Effector CD4-positive, alpha-beta T cell (primary cell): ENCODE measurements at regions not wholly inside any gene's neighbourhood (a gene's known extent, or its start where the extent isn't known, plus 50 kb on each side); places are given as distances from the start of the nearest gene placed in this dataset.
"Not testable (repeated sequence)": the region's sequence is repeated elsewhere in the genome, so short reads cannot be mapped to it uniquely, and the experiment has no call there.

ENCODE experiments used
- DNase-seq: peaks from one replicate; pipeline ENCODE4 v3.0.0-alpha.2; 2020

- no peak for DNase-seq
These were observed 89.8 kb upstream of the CCDC71L start for GRCh38 chr7:106750773-106751172.

DNA sequence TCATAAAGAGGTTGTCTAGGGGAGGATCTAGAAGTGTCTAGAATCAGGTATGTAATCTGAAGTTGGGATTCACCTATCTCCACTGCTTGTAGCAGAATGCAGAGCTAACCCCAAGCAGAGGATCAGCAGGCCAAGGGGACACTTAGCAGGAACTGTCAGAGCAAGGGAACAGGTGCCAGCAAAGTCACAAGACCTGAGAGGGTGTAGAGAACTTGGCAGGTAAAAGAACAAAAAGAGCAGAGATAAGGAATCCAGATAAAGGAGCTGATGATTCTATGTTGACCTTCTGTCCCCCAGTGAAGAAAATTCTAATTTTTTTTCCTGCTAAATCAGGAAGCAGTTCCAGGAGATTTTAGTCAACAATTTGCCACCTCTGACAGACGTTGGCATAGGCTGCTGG lies 91.4 kb upstream of the CCDC71L start:
- no peak for DNase-seq

DNA sequence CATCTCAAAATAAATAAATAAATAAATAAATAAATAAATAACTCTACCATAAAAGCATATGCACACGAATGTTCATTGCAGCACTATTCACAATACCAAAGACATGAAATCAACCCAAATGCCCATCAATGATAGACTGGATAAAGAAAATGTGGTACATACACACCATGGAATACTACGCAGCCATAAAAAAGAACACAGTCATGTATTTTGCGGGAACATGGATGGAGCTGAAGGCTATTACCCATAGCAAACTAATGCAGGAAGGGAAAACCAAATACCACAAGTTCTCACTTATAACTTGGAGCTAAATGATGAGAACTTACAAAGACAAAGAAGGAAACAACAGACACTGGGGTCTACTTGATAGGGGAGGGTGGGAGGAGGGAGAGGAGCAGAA lies 94.1 kb upstream of the CCDC71L start:
- DNase-seq, result not testable (repeated sequence)

- DNase-seq, result no peak
These were observed 94.7 kb upstream of the CCDC71L start for GRCh38 chr7:106755641-106756040.

DNA sequence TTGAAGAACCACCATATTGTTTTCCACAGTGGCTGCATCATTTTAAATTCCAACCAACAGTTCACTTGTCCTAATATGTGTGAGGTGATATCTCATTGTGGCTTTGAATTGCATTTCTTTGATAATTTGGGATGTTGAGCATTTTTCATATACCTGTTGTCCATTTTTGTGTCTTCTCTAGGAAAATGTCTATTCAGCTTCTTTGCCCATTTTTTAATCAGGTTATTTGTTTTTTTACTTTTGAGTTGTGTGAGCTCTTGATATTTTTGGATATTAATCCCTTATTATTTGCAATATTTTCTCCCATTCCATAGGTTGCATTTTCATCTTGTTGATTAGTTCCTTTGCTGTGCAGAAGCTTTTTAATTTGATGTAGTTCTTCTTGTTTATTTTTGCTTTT lies 95.1 kb upstream of the CCDC71L start:
- DNase-seq, result no peak

DNA sequence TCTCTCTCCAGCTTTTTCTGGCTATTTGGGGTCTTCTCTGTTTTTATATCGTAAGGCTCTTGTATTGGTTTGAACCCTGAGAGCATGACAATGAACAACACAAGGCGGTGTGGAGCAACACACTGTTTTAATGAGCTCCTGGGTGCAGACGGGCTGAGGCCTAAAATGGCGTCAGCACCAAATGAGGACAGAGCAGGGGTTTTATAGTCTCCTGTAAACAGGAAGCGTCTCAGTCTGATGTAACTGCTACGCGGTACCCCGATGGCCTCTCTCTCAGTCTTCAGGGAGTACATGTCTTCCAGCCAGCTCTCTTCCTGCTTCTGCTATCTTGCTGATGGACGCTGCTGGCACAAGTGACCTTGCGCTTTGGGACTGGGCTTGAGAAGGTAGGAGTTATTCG lies 95.9 kb upstream of the CCDC71L start:
- DNase-seq, result no peak

DNA sequence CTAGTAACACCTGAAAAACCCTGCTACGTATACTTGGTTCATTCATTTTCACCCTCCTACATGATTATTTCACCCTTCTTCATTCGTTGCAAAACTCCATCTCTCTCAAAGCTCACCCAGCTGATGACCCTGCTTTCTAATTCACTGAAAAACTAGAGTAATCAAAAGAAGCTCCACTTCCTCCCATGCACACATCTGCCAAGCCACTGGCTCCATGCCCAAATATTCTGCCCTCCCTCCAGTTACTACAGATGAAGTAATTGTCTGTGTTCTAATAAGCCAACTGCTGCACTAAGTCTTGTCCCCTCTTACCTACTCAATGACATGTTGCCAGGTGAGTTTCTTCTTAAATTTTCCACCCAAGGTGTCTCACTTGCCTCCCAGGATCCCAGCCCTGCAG lies 96.9 kb upstream of the CCDC71L start:
- no peak for DNase-seq

DNA sequence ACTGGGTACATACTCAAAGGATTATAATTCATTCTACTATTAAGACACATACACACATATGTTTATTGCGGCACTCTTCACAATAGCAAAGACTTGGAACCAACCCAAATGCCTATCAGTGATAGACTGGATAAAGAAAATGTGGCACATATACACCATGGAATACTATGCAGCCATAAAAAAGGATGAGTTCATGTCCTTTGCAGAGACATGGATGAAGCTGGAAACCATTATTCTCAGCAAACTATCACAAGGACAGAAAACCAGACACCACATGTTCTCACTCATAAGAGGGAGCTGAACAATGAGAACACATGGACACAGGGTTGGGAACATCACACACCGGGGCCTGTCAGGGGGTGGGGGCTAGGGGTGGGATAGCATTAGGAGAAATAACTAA lies 101.9 kb upstream of the CCDC71L start:
- not testable (repeated sequence) for DNase-seq

DNA sequence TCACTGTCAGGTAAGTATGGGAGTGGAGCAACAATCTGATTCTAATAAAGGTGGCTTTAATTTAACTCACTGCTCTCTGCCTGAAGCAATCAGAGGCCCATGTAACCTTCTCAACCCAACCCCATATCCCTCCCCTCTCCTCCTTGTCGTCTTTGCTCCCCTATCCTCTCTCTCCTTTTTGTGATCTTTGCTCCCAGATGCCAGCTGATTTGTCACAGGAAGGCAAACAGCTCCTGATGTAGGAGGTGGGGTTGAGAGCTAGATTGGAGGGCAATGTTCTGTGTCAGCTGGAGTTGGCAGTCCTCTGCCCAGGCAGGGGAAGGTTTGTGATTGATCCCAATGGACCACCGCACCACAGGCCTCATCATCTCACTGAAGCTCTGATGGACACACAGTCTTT lies 101.4 kb upstream of the PIK3CG start:
- DNase-seq, result no peak

DNA sequence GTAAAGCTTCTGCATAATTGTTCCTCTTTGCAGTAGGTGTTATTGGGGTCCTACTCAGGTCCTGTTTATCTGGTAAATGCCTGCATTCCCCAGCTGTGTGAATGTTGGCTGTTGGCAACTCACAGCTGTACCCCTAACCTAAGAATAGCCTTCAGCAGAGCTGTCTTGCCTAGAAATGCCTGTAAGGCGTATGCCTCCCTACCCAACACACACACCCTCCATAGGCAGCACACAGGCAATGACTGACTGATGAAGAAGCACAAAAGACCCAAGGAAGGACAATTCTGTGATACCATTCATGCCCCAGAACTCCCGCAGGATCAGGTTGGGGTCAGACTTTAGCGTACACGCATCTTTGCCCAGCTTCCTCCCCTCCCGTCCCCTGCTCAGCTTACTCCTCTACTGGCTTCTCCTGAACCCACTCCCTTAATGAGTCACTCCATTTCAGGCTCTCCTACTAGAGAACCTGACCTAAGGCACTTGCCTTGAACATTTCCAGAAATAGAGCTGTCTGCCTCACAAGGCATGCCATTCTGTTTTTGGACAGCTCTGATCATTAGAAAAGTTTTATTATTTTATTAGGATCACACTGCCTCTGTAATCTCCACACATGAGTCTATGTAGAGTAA lies 99.2 kb upstream of the PIK3CG start:
- no peak for DNase-seq

GRCh38 chr7:106766551-106766950 lies 98.5 kb upstream of the PIK3CG start:
- no peak for DNase-seq

GRCh38 chr7:106767078-106767477 lies 98.0 kb upstream of the PIK3CG start:
- no peak for DNase-seq

- no peak for DNase-seq
These were observed 97.4 kb upstream of the PIK3CG start for GRCh38 chr7:106767498-106768323.

DNA sequence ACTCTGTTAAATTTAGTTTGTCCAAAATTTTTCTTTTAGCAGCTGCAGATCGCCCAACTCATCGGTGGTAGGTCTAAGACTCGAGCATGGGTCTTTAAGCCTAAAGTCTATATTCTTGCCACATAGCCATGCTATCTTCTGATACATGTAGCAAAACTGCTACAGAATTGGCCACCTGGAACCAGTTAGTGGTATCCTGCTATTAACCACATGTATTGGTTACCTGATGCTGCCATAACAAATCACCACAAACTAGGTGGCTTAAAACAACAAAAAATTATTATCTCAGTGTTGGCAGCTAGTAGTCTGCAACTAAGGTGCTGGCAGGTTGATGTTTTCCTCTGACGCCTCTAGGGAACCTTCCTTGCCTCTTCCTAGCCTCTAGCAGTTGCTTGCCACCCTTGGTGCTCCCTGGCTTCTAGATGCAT lies 96.7 kb upstream of the PIK3CG start:
- no peak for DNase-seq

GRCh38 chr7:106770191-106770590 lies 94.9 kb upstream of the PIK3CG start:
- no peak for DNase-seq

GRCh38 chr7:106772655-106773108 lies 92.4 kb upstream of the PIK3CG start:
- no peak for DNase-seq

GRCh38 chr7:106773228-106773627 lies 91.9 kb upstream of the PIK3CG start:
- no peak for DNase-seq

DNA sequence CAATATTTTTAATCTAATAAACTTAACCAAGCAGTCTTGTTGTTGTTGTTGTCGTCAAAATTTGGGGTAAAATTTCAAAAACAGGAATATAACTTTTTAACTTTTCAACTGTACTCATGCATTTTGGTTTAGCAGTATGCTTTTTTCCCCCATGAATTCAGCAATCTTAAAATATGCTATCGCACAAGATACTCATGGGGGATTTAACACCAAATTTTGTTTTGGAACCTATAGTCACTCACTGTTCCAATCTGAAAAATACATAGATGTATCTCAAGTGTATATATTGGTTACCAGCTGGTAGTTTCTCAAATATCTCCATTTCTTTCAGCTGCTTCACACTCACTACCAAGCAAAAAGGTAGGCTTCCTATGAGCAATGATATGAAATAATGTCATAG lies 91.4 kb upstream of the PIK3CG start:
- no peak for DNase-seq

DNA sequence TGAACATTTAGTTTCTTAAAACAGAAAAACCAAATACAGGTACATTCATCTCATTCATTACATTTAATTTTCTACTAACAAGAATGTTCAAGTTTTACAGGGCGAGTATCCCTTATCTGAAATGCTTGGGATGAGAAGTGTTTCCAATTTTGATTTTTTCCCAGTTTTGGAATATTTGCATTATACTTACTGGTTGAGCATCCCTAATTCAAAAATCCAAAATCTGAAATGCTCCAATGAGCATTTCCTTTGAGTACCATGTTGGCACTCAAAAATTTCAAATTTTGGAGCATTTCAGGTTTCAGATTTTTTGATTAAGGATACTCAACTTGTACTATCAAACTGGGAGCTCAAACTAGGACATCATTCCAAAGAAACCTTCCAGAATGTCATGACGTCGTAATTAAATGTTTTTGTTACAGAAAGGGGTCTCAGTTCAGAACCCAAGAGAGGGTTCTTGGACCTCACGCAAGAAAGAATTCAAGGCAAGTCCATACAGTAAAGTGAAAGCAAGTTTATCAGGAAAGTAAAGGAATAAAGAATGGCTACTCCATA lies 90.8 kb upstream of the PIK3CG start:
- DNase-seq, result no peak

DNA sequence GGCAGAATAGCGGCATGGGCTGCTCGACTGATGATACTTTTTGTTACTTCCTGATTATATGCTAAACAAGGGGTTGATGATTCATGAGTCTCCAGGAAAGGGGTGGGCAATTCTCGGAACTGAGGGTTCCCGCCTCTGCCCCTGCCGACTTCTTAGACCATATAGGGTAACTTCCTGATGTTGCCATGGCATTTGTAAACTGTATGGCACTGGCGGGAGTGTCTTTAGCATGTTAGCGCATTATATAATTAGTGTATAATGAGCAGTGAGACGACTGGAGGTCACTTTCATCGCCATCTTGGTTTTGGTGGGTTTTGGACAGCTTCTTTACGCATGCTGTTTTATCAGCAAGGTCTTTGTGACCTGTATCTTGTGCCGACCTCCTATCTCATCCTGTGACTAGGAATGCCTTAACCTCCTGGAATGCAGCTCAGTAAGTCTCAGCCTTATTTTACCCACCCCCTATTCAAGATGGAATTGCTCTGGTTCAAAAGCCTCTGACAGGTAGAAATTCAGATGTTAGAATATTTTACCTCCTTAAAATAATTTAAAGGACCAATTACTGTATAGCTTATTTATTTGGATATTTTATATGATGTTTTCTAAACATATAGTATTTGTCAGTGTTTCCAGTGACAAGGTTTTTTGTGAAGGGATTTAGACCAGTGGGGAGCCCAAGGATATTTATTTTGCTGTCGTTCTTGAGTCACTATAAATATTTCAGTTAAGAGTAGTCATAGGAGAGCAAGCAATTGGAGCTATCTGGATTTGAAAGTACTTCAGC lies 90.1 kb upstream of the PIK3CG start:
- no peak for DNase-seq

DNA sequence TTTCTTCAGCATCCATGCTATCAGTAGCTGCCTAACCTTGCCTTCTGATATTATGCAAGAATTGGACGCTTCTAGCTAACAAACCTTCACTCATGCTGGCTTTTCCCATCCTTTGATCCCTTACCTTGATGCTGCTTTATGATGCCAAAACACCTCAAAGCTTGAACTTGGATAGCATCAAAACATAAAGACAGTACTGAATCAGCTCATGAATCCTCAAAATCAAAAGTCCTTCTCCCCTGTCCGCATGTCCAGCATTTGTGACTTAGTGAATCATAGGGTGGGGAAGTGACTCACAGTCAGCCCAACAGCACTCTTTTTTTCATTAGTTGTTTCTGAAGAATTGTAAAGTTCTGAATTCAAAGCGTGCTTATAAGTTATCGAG lies 89.5 kb upstream of the PIK3CG start:
- no peak for DNase-seq

- no peak for DNase-seq
These were observed 89.0 kb upstream of the PIK3CG start for GRCh38 chr7:106775975-106776607.
